ENCODE measurements at regions not wholly inside any gene's neighbourhood (a gene's known extent, or its start where the extent isn't known, plus 50 kb on each side); places are given as distances from the start of the nearest gene placed in this dataset.

- no peaks in the 10 kb centered on the region for H3K79me2 ChIP-seq (ENCODE audit: control insufficient read depth, insufficient read depth, low read length)
- H3K27me3 ChIP-seq (replicated peaks in 1 of 2; ENCODE audit: control insufficient read depth in 2 of 2, insufficient read depth in 2 of 2, low read length in 1 of 2), result no peaks in the 10 kb centered on the region
- no peak for ATAC-seq
- H2AFZ ChIP-seq (ENCODE audit: control insufficient read depth, low read depth, low read length), result no peak overlapping the region
- H3K9ac ChIP-seq (ENCODE audit: control insufficient read depth, insufficient read depth, low read length), result no peak overlapping the region
- ChIA-PET POLR2A (no interaction called here), SMC1A (ENCODE audit: uncharacterized antibody, unreplicated experiment) (no interaction called here), CTCF (no interaction called here), RAD21 (ENCODE audit: unreplicated experiment) (no interaction called here)
- no TSS peak for BruUV-seq (replicated peaks)
- FAIRE-seq, result no peak
- no peak overlapping the region for H3K4me2 ChIP-seq (ENCODE audit: control insufficient read depth, insufficient read depth)
- H3K4me3 ChIP-seq, result no peak overlapping the region
- H3K36me3 ChIP-seq (ENCODE audit: control insufficient read depth in 2 of 2, insufficient read depth in 2 of 2, low read length in 1 of 2), result no peaks in the 10 kb centered on the region
- TF ChIP-seq IRF4 (IDR thresholded peaks at IDR 0.05; ENCODE audit: low read depth, low read length) (no peak), ZBTB40 (IDR thresholded peaks at IDR 0.05; ENCODE audit: borderline replicate concordance) (no peak), FOXK2 (IDR thresholded peaks at IDR 0.05) (no peak), TCF12 (IDR thresholded peaks at IDR 0.05; ENCODE audit: low read depth, low read length) (no peak), RFX5 (IDR thresholded peaks at IDR 0.05; ENCODE audit: low read depth, low read length) (no peak), EGR1 (IDR thresholded peaks at IDR 0.05; ENCODE audit: borderline replicate concordance in 1 of 2, low read depth in 2 of 2, low read length in 2 of 2) (no peak), NFYA (IDR thresholded peaks at IDR 0.05; ENCODE audit: borderline replicate concordance, low read depth, low read length) (no peak), FOS (IDR thresholded peaks at IDR 0.05; ENCODE audit: borderline replicate concordance, extremely low read depth, insufficient read length) (no peak), STAT3 (IDR thresholded peaks at IDR 0.05; ENCODE audit: low read depth, low read length) (no peak), DPF2 (IDR thresholded peaks at IDR 0.05) (no peak), SPI1 (IDR thresholded peaks at IDR 0.05; ENCODE audit: borderline replicate concordance, insufficient read depth, low read depth, low read length) (no peak), ASH2L (IDR thresholded peaks at IDR 0.05; ENCODE audit: borderline replicate concordance, low read depth) (no peak), PAX5 (IDR thresholded peaks at IDR 0.05; ENCODE audit: borderline replicate concordance, low read depth, low read length) (no peak), PBX3 (IDR thresholded peaks at IDR 0.05; ENCODE audit: insufficient replicate concordance, low read depth, low read length) (no peak), SIX5 (IDR thresholded peaks at IDR 0.05; ENCODE audit: low read depth, low read length, severe bottlenecking) (no peak)
- in situ Hi-C loops (cut with MboI), result no loop called here
- H3K9me3 ChIP-seq (replicated peaks; ENCODE audit: control insufficient read depth, insufficient read depth, low read length), result peaks cover 6% of the 10 kb centered on the region; the same call in 2 of the 3 replicates
- DNase-seq (ENCODE audit: low read depth, low spot score), result no peak
- H3K27ac ChIP-seq (ENCODE audit: control insufficient read depth, insufficient read depth), result no peak overlapping the region
- no peaks in the 10 kb centered on the region for H4K20me1 ChIP-seq (ENCODE audit: control insufficient read depth, insufficient read depth)
- intact Hi-C loops (cut with micrococcal nuclease; ENCODE audit: unreplicated experiment), result no loop called here
- WGBS (ENCODE audit: insufficient coverage, insufficient replicate concordance, low lambda C conversion rate, missing lambda C conversion rate), result 13% methylated on average over 3 of the region's 3 CpGs
- H3K4me1 ChIP-seq (ENCODE audit: control insufficient read depth, insufficient read depth, low read length), result no peaks in the 10 kb centered on the region
Measured at GRCh38 chr15:100809587-100809986, 70.0 kb upstream of the ALDH1A3 start.

All from GM12878 (cell line).